Activated CD4-positive, alpha-beta memory T cell treated with anti-CD3 and anti-CD28 coated beads for 36 hours (primary cell): ENCODE measurements at regions not wholly inside any gene's neighbourhood (a gene's known extent, or its start where the extent isn't known, plus 50 kb on each side); places are given as distances from the start of the nearest gene placed in this dataset.

Experiments used
- CTCF ChIA-PET: fragments of 350-600 bp; sonication (Branson Sonifier 250); formaldehyde crosslinking; loops from one replicate; lab custom pipeline; 2021; ENCODE audit warnings: antibody characterized with exemption, inconsistent platforms; lab: Charles Lee
- POLR2A ChIA-PET: fragments of 350-600 bp; sonication (Branson Sonifier 250); formaldehyde crosslinking; loops from one replicate; lab custom pipeline; 2021; ENCODE audit warnings: antibody characterized with exemption; lab: Charles Lee
- DNase-seq: peaks from one replicate; pipeline ENCODE4 v3.0.0-alpha.2; 2020
- H3K27ac Mint-ChIP-seq: one replicate; pipeline ENCODE4 v1.8.0; 2021; ENCODE audit warnings: mixed read lengths
- H3K27me3 Mint-ChIP-seq: one replicate; pipeline ENCODE4 v1.8.0; 2021; ENCODE audit warnings: mixed read lengths
- H3K36me3 Mint-ChIP-seq: one replicate; pipeline ENCODE4 v1.8.0; 2021; ENCODE audit warnings: mixed read lengths
- H3K4me1 Mint-ChIP-seq: one replicate; pipeline ENCODE4 v1.8.0; 2021; ENCODE audit warnings: low read depth, mixed read lengths
- H3K4me3 Mint-ChIP-seq: one replicate; pipeline ENCODE4 v1.8.0; 2021; ENCODE audit warnings: mild to moderate bottlenecking, mixed read lengths
- H3K9me3 Mint-ChIP-seq: one replicate; pipeline ENCODE4 v1.8.0; 2021; ENCODE audit warnings: mixed read lengths
- intact Hi-C: fragments of 100-400 bp; cut with micrococcal nuclease; formaldehyde crosslinking; loops from one replicate; pipeline ENCODE4 v1.15.1; 2023

GRCh38 chr18:73261243-73261642, 393.5 kb upstream of the NETO1 start:
- POLR2A ChIA-PET: no interaction called here
- Mint-ChIP-seq H3K9me3 (peaks cover 10% of the 10 kb centered on the region), H3K4me3 (no peak overlapping the region), H3K4me1 (no peaks in the 10 kb centered on the region), H3K27me3 (no peaks in the 10 kb centered on the region), H3K27ac (no peak overlapping the region), H3K36me3 (no peaks in the 10 kb centered on the region)
- CTCF ChIA-PET: no interaction called here
- DNase-seq: no peak
- intact Hi-C loops: no loop called here

- no peak for DNase-seq
- ChIA-PET POLR2A (no interaction called here), CTCF (no interaction called here)
- intact Hi-C loops: no loop called here
- Mint-ChIP-seq H3K4me3 (no peak overlapping the region), H3K27ac (no peak overlapping the region), H3K36me3 (no peaks in the 10 kb centered on the region), H3K9me3 (peaks cover 4% of the 10 kb centered on the region), H3K4me1 (no peaks in the 10 kb centered on the region), H3K27me3 (no peaks in the 10 kb centered on the region)
These were observed 390.7 kb upstream of the NETO1 start for GRCh38 chr18:73258375-73259087.

- CTCF ChIA-PET: no interaction called here
- Mint-ChIP-seq H3K9me3 (peaks cover 6% of the 10 kb centered on the region), H3K4me1 (no peaks in the 10 kb centered on the region), H3K27me3 (no peaks in the 10 kb centered on the region), H3K4me3 (no peak overlapping the region), H3K36me3 (no peaks in the 10 kb centered on the region), H3K27ac (no peak overlapping the region)
- no peak for DNase-seq
- POLR2A ChIA-PET: no interaction called here
- intact Hi-C loops: no loop called here
These were observed 386.8 kb upstream of the NETO1 start for GRCh38 chr18:73254564-73254963.

GRCh38 chr18:73249030-73249429, 381.2 kb upstream of the NETO1 start:
- CTCF ChIA-PET: no interaction called here
- Mint-ChIP-seq H3K4me1 (no peaks in the 10 kb centered on the region), H3K4me3 (no peak overlapping the region), H3K9me3 (peaks cover 11% of the 10 kb centered on the region), H3K27ac (no peak overlapping the region), H3K36me3 (no peaks in the 10 kb centered on the region), H3K27me3 (no peaks in the 10 kb centered on the region)
- intact Hi-C loops: no loop called here
- POLR2A ChIA-PET: no interaction called here
- no peak for DNase-seq

GRCh38 chr18:73246763-73247162, 379.0 kb upstream of the NETO1 start:
- H3K27ac Mint-ChIP-seq: no peak overlapping the region
- intact Hi-C loops: no loop called here
- ChIA-PET CTCF (interaction anchor here (1.4 kb wide), 1 partner anchor 464 kb away, joined by 3 read pairs; no protein-coding TSS in a partner anchor), POLR2A (no interaction called here)
- peaks cover 5% of the 10 kb centered on the region for H3K9me3 Mint-ChIP-seq
- no peak overlapping the region for H3K4me3 Mint-ChIP-seq
- no peak for DNase-seq
- H3K27me3 Mint-ChIP-seq: no peaks in the 10 kb centered on the region
- no peaks in the 10 kb centered on the region for H3K36me3 Mint-ChIP-seq
- no peaks in the 10 kb centered on the region for H3K4me1 Mint-ChIP-seq

GRCh38 chr18:73245345-73245744, 377.6 kb upstream of the NETO1 start:
- no peaks in the 10 kb centered on the region for H3K36me3 Mint-ChIP-seq
- CTCF ChIA-PET: no interaction called here
- DNase-seq: no peak
- intact Hi-C loops: no loop called here
- POLR2A ChIA-PET: no interaction called here
- H3K9me3 Mint-ChIP-seq: peaks cover 12% of the 10 kb centered on the region
- no peak overlapping the region for H3K4me3 Mint-ChIP-seq
- no peaks in the 10 kb centered on the region for H3K4me1 Mint-ChIP-seq
- no peak overlapping the region for H3K27ac Mint-ChIP-seq
- H3K27me3 Mint-ChIP-seq: no peaks in the 10 kb centered on the region

GRCh38 chr18:73244401-73244800, 376.6 kb upstream of the NETO1 start:
- no peaks in the 10 kb centered on the region for H3K27me3 Mint-ChIP-seq
- H3K4me3 Mint-ChIP-seq: no peak overlapping the region
- CTCF ChIA-PET: no interaction called here
- H3K36me3 Mint-ChIP-seq: no peaks in the 10 kb centered on the region
- no peak for DNase-seq
- intact Hi-C loops: no loop called here
- H3K4me1 Mint-ChIP-seq: no peaks in the 10 kb centered on the region
- POLR2A ChIA-PET: no interaction called here
- no peak overlapping the region for H3K27ac Mint-ChIP-seq
- H3K9me3 Mint-ChIP-seq: peaks cover 12% of the 10 kb centered on the region

- POLR2A ChIA-PET: no interaction called here
These were observed 373.1 kb upstream of the NETO1 start for GRCh38 chr18:73240899-73241298.

GRCh38 chr18:73235921-73236320, 368.1 kb upstream of the NETO1 start:
- Mint-ChIP-seq H3K4me3 (no peak overlapping the region), H3K36me3 (no peaks in the 10 kb centered on the region), H3K4me1 (no peaks in the 10 kb centered on the region), H3K9me3 (peaks cover 2% of the 10 kb centered on the region), H3K27ac (no peak overlapping the region), H3K27me3 (no peaks in the 10 kb centered on the region)
- CTCF ChIA-PET: no interaction called here
- DNase-seq: no peak
- POLR2A ChIA-PET: no interaction called here
- intact Hi-C loops: no loop called here

More at GRCh38 chr18:73240899-73241298, 373.1 kb upstream of the NETO1 start:
- Mint-ChIP-seq H3K27me3 (no peaks in the 10 kb centered on the region), H3K36me3 (no peaks in the 10 kb centered on the region), H3K27ac (no peak overlapping the region), H3K4me3 (no peak overlapping the region), H3K9me3 (peaks cover 10% of the 10 kb centered on the region), H3K4me1 (no peaks in the 10 kb centered on the region)
- CTCF ChIA-PET: no interaction called here
- no peak for DNase-seq
- intact Hi-C loops: no loop called here

GRCh38 chr18:73235491-73235890, 367.7 kb upstream of the NETO1 start:
- no peaks in the 10 kb centered on the region for H3K27me3 Mint-ChIP-seq
- no peak for DNase-seq
- CTCF ChIA-PET: no interaction called here
- no peak overlapping the region for H3K27ac Mint-ChIP-seq
- H3K4me3 Mint-ChIP-seq: no peak overlapping the region
- no peaks in the 10 kb centered on the region for H3K9me3 Mint-ChIP-seq
- no peaks in the 10 kb centered on the region for H3K4me1 Mint-ChIP-seq
- no peaks in the 10 kb centered on the region for H3K36me3 Mint-ChIP-seq
- POLR2A ChIA-PET: no interaction called here
- intact Hi-C loops: no loop called here

- Mint-ChIP-seq H3K4me3 (no peak overlapping the region), H3K27ac (no peak overlapping the region), H3K27me3 (no peaks in the 10 kb centered on the region), H3K9me3 (peaks cover 3% of the 10 kb centered on the region), H3K36me3 (no peaks in the 10 kb centered on the region), H3K4me1 (no peaks in the 10 kb centered on the region)
- ChIA-PET CTCF (no interaction called here), POLR2A (no interaction called here)
- DNase-seq: no peak
- intact Hi-C loops: no loop called here
These were observed 365.1 kb upstream of the NETO1 start for GRCh38 chr18:73232933-73233332.

- Mint-ChIP-seq H3K4me1 (no peaks in the 10 kb centered on the region), H3K9me3 (peaks cover 41% of the 10 kb centered on the region), H3K4me3 (no peak overlapping the region), H3K36me3 (no peaks in the 10 kb centered on the region), H3K27me3 (no peaks in the 10 kb centered on the region), H3K27ac (no peak overlapping the region)
- POLR2A ChIA-PET: no interaction called here
- CTCF ChIA-PET: no interaction called here
- intact Hi-C loops: no loop called here
- DNase-seq: no peak
These were observed 352.9 kb upstream of the NETO1 start for GRCh38 chr18:73220663-73221062.

- DNase-seq: no peak
- Mint-ChIP-seq H3K27ac (no peak overlapping the region), H3K4me1 (no peaks in the 10 kb centered on the region), H3K9me3 (peaks cover 33% of the 10 kb centered on the region), H3K36me3 (no peaks in the 10 kb centered on the region), H3K4me3 (no peak overlapping the region), H3K27me3 (no peaks in the 10 kb centered on the region)
- intact Hi-C loops: no loop called here
- ChIA-PET POLR2A (no interaction called here), CTCF (no interaction called here)
These were observed 350.5 kb upstream of the NETO1 start for GRCh38 chr18:73218293-73218692.
